Choroid plexus epithelial cell (primary cell): ENCODE measurements at regions not wholly inside any gene's neighbourhood (a gene's known extent, or its start where the extent isn't known, plus 50 kb on each side); places are given as distances from the start of the nearest gene placed in this dataset.

Experiments used
- DNase-seq: peaks from one replicate; pipeline ENCODE4 v3.0.0-alpha.2; 2010; ENCODE audit warnings: low read depth
- H3K4me3 ChIP-seq: 2 replicates; pipeline ENCODE4 v1.5.1; 2011; ENCODE audit warnings: low read depth, mild to moderate bottlenecking, control low read depth, low read length, moderate library complexity
- TF ChIP-seq, protein P1 (sequence below): conservative IDR thresholded peaks from 2 replicates; pipeline ENCODE4 v1.5.1; 2011; ENCODE audit warnings: low read depth, mild to moderate bottlenecking, control low read depth, inconsistent platforms, low read length, moderate library complexity

DNA sequence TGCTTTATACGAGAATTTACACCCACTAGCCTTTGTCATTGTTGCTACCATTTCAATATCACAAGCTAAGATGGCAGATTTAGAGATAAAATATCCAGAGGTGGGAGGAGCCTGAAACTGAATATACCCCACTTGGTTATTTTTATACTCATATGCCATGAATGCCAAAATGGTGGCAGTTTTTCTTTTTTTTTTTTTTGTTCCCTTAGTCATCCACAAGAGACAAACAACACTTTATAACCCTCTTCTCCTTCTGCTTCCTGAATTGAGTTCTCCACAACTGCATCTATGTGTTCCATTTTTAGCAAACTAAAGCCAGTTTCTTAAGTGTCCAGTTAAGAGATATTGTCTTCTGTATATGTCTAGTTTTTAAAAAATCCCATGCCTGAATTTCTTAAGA is 558.4 kb downstream of the LMO4 start:
- DNase-seq, result no peak
- TF ChIP-seq, protein P1, sequence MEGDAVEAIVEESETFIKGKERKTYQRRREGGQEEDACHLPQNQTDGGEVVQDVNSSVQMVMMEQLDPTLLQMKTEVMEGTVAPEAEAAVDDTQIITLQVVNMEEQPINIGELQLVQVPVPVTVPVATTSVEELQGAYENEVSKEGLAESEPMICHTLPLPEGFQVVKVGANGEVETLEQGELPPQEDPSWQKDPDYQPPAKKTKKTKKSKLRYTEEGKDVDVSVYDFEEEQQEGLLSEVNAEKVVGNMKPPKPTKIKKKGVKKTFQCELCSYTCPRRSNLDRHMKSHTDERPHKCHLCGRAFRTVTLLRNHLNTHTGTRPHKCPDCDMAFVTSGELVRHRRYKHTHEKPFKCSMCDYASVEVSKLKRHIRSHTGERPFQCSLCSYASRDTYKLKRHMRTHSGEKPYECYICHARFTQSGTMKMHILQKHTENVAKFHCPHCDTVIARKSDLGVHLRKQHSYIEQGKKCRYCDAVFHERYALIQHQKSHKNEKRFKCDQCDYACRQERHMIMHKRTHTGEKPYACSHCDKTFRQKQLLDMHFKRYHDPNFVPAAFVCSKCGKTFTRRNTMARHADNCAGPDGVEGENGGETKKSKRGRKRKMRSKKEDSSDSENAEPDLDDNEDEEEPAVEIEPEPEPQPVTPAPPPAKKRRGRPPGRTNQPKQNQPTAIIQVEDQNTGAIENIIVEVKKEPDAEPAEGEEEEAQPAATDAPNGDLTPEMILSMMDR, result no peak

DNA sequence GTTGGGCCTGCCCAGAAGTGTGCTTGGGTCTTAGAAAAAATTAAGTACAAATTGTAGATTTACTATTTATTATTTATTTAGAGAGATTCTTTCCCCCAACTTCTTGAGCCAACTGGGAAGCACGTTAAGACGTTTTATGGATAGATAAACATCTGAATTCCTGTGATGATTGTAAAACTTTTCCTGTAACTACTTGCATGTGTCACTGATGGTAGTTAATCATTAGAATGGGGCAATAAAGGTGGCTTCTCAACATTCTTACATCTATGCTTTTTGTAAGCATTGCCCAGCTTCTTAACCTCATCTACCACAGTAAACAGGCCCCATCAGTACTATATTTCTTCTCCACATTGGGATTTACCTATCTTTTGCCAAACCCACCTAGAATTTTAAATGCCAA is 559.8 kb downstream of the LMO4 start:
- TF ChIP-seq, protein P1, result no peak
- no peak overlapping the region for H3K4me3 ChIP-seq
- no peak for DNase-seq

More for the DNA sequence above, 558.4 kb downstream of the LMO4 start:
- no peak overlapping the region for H3K4me3 ChIP-seq

DNA sequence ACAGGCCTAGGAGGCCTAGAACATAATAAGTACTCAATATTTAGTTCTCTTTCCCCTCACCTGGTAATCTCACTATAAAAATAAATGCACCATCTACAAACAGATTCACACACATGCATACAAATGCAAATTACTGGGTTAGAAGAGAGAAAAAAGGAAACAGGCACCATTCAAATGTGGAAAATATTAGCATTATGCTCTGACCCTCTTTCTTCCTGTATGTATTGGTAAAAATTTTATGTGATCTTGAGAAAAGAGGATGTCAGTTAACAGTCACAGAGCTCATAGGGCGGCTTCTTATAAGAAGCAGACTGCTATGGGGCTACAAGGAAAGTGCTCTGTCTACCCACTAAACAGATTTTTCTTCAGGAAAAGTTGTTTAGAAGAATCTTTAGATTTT is 565.4 kb downstream of the LMO4 start:
- no peak for DNase-seq
- TF ChIP-seq, protein P1, result no peak
- no peak overlapping the region for H3K4me3 ChIP-seq

DNA sequence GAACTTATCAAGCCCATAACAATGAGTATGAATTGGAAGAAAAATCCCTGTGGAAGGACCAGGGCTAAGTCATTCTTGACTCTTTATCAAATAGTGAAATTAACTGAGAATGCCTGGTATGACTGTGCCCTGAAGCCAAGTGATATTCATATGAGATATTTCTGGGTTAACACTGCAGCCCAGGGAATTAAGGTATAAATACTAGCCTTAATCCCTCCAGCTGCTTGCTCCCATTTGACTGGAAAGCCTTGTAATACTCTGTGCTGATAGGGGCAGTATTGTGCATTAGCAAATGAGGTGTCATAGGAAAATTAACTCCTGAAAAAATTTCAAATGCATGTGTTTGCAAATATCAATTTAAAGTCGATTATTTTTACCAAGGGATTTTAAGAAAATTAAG is 568.8 kb downstream of the LMO4 start:
- DNase-seq, result no peak
- TF ChIP-seq, protein P1, result no peak
- no peak overlapping the region for H3K4me3 ChIP-seq

DNA sequence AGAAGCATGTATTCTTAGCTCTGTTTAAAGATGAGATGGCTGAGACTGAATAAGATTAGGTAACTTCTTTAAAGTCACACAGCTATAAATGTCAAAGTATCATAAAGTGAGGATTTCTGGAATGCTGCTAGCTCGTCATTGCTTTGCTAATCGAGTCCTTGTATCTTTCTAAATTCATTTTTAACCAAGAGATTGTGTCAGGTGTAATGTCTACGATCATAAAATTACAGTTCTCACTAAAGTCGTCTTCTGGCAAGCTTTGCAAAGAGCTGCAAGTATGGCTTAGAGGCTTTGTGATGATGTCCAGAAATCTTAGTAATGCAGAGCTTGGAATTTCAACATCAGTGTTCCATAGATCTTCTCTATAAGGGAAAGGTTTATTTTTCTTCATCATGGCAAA is 569.8 kb downstream of the LMO4 start:
- no peak overlapping the region for H3K4me3 ChIP-seq
- no peak for DNase-seq
- TF ChIP-seq, protein P1, result no peak

DNA sequence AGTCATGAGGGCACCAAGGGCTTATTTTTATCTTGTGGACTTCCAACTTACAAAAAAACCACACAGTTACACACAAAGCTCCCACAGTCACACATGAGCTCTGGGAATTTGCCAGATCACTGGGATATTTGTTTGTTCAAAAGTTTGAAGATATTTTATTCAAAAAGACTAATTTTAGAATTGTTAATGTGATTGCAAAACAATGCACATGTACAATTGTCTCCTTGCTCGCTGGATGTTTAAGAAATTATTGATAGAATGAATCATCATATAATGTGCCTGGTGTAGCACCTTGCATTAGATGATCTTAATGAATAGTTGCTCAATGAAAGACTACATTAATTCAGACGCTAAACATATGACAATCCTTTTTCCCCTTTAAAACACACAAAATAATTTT is 570.3 kb downstream of the LMO4 start:
- H3K4me3 ChIP-seq, result no peak overlapping the region
- TF ChIP-seq, protein P1, result no peak
- DNase-seq, result no peak

DNA sequence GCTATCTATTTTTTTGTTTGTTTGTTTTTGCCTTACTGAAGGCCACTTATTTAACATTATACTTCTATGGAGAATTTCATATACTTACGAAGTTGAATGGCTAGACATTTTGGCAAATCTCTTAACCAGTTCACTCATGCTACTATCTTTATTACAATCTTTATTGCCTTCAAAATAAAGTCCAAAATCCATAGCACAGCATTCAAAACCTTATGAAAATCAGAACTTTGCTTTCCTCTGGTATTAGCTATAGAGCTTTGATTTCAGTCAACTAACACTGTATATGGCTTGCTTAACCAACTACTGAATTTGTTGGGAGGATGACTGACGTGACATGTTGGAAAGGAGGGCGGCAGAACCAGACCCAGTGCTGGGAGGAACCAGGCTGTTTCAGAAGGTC is 571.1 kb downstream of the LMO4 start:
- DNase-seq, result no peak
- TF ChIP-seq, protein P1, result no peak
- no peak overlapping the region for H3K4me3 ChIP-seq
